HG02571 (cell line): ENCODE measurements at regions not wholly inside any gene's neighbourhood (a gene's known extent, or its start where the extent isn't known, plus 50 kb on each side); places are given as distances from the start of the nearest gene placed in this dataset.

Experiments
- ATAC-seq: cut with Tn5 transposase; IDR thresholded peaks from one replicate; pipeline ENCODE4 v1.9.1; 2021; ENCODE audit warnings: mild to moderate bottlenecking, moderate library complexity; ENCODE audit not compliant: unreplicated experiment

GRCh38 chr7:13386741-13387140 lies 602.7 kb downstream of the ETV1 start:
- ATAC-seq, result no peak

GRCh38 chr7:13407911-13408310 lies 581.6 kb downstream of the ETV1 start:
- no peak for ATAC-seq

- ATAC-seq, result no peak
Measured at GRCh38 chr7:13411151-13411550, 578.3 kb downstream of the ETV1 start.

- ATAC-seq, result no peak
Measured at GRCh38 chr7:13411636-13412035, 577.8 kb downstream of the ETV1 start.

DNA sequence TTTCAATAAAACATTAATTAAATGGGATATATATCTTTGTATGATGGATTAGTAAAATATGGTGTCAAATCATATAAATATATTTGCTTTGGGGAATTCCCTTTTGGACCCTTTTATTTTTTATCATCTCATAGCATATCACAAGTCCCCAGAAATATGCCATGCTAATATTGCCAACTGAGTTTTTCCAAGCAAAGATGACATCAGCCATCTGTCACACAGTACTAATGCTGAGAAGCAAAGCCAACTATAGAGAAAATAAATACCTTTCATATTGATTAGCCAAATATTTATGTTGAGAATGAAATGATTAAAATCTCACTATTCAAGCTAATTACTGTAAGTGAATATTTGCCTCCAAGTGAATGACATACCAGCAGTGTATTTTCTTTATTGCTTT lies 575.3 kb downstream of the ETV1 start:
- ATAC-seq, result no peak

DNA sequence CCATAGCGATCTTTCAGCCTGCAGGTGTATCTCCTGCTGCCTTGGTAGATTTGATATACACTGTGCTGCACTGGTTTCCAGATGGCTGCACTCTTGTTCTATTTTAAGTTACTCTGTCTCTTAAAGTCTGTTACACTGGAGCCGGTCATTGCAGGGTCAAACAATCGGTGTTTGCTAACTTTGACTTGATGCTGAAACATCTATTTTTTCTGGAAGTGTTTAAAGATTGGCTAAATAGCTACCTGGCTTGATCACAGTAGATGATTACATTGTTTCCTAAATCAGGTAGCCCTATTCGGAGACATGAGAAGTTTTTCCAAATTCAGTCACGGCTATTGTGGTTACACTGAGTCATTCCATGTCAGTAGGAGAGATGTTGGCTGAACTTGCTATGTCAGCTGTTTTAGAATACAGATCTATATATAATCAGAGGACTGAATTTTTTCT lies 574.8 kb downstream of the ETV1 start:
- ATAC-seq, result no peak

DNA sequence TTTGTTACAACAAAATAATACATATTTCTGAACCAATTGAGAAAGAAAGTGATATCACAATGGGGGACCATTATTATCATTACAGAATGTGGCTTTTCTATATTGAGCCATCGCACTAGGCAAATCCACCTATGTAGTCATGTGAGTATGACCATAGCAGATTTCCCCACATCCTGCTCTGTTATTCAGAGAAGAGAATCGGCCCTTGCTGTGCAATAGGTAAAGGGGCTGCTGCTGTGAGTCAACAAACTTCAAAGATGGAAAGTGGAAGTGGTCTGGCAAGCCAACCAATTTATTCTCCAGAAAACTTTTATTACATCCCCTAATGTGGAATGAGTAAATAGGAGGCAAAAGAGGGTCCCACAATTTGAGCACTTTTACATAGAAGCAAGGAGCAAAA lies 573.4 kb downstream of the ETV1 start:
- ATAC-seq, result no peak

DNA sequence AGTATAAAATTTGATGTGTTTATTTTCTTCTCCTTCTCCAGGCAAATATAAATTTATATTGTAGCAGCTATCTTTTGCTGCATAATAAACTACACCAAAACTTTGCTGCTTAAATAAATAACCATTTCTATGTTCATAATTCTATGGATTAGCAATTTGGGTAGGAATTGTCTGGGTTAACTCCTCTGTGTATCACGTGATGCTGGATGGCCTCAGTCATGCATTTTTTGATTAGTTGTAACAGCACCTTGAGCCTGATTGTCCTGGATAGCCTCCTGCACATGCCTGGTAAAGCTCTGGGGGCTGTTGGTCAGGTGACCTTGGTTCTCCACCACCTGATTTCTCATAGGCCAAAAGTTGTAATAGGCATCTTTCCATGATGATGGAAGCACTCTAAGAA lies 572.9 kb downstream of the ETV1 start:
- ATAC-seq, result no peak

- no peak for ATAC-seq
Measured at GRCh38 chr7:13420726-13421125, 568.7 kb downstream of the ETV1 start.

DNA sequence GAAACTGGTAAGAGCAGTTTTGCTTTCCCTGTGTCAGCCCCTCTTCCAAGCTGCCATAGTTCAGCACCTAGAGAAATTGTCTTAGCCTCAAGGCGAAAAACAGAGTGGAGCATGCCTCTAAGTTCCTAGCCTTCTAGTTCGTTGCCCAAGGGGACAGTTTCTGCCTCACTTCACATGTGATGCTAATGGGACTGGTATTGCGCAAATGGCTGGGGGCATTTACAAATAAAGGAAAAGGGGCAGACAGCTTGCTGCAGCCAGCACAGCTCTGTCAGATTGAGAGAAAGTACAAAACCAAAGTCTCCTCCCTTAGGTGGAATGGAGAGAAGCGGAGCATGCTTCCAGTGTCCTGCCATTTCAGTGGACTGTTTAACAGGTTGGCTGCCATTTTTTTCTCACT lies 567.7 kb downstream of the ETV1 start:
- ATAC-seq, result no peak

- no peak for ATAC-seq
Measured at GRCh38 chr7:13433946-13434345, 555.5 kb downstream of the ETV1 start.

DNA sequence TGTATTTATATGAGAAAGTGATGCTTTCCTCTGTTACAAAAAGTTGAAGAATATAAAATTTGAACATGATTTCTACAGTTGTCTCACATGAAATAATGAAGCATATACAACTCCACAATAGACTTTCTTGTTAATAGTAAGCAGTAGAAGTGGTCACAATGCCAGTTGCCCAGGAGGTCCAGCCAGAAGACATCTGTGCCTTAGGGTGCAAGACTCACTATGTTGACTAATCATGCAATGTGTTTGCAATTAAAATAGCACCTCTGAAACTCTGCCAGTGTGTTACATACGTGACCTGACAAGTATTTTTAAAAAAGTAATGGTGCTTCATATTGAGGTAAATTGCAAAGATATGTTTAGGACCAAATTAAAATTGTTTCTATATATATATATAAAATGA lies 547.2 kb downstream of the ETV1 start:
- no peak for ATAC-seq

GRCh38 chr7:13447637-13448036 lies 541.8 kb downstream of the ETV1 start:
- no peak for ATAC-seq

DNA sequence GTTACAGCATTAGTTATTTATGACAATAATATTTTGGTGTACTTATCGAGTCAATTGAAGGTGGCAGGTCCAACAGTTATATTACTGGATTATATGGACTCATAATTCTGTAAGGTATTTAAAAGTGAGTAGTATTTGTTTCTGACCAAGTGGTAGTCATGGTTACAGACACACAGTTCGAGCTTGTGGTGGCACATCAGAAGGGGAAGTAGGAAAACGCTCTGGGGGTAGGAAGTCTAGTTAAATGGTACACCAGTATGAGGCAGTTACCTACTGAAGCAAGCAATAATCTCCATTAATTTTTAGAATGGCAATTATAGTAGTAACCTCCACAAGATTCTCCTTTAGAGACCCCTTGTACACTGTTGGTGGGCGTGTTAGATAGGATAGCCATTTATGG lies 541.2 kb downstream of the ETV1 start:
- ATAC-seq, result no peak

GRCh38 chr7:13449460-13449859 lies 540.0 kb downstream of the ETV1 start:
- ATAC-seq, result no peak

- ATAC-seq, result no peak
Measured at GRCh38 chr7:13454916-13455592, 534.4 kb downstream of the ETV1 start.

DNA sequence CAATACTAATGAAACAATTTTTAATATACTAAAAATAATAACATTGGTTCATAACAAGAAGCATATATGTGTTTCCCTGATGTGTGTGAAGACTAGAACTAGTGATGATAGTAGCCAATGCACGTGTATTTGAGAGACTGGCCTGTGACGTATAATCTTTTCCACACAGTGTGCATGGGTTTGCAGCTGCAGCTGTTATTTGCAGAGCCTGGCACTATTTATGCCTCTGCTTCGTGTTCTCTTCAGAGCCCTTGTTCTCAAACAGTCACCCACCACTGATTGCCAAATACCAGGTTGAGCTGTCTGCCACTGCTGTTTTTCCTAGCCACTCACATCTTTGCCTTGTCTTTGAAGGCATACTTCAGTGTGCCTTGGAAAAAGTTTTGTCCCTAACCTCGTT lies 531.7 kb downstream of the ETV1 start:
- no peak for ATAC-seq

GRCh38 chr7:13466874-13467547 lies 522.5 kb downstream of the ETV1 start:
- no peak for ATAC-seq

GRCh38 chr7:13476881-13477444 lies 512.5 kb downstream of the ETV1 start:
- no peak for ATAC-seq

- ATAC-seq, result no peak
Measured at GRCh38 chr7:13489386-13489785, 500.1 kb downstream of the ETV1 start.

DNA sequence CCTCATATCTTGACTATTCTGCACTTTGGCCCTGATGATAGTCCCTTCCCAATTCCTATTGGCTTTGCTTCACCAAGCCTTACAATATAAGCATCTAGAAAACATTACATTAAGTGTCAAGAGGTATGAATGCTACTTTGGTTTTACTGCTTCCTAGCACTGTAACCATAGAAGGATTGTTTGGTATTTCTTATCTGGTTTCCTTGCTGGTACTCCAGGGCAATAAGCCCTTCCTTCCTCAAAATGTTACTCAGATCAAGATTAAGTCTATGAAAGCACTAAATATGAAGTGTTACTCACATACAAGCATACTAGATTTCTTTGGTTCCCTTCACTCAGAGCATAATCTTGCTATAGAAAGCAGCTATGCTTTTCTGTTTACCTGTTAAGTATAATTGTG lies 492.5 kb downstream of the ETV1 start:
- no peak for ATAC-seq

- no peak for ATAC-seq
Measured at GRCh38 chr7:13508586-13508985, 480.9 kb downstream of the ETV1 start.
